PC-9 (cell line): ENCODE measurements at regions not wholly inside any gene's neighbourhood (a gene's known extent, or its start where the extent isn't known, plus 50 kb on each side); places are given as distances from the start of the nearest gene placed in this dataset.

Experiments
- CTCF ChIP-seq: fragments of 200-600 bp; sonication (generic); conservative IDR thresholded peaks from 2 replicates; pipeline ENCODE4 v1.6.1; 2017; ENCODE audit warnings: mixed run types, antibody characterized with exemption, mild to moderate bottlenecking, moderate library complexity
- EZH2 ChIP-seq: fragments of 200-600 bp; sonication (generic); IDR thresholded peaks from 2 replicates; pipeline ENCODE4 v1.8.0; 2017; ENCODE audit warnings: antibody characterized with exemption, low read depth

DNA sequence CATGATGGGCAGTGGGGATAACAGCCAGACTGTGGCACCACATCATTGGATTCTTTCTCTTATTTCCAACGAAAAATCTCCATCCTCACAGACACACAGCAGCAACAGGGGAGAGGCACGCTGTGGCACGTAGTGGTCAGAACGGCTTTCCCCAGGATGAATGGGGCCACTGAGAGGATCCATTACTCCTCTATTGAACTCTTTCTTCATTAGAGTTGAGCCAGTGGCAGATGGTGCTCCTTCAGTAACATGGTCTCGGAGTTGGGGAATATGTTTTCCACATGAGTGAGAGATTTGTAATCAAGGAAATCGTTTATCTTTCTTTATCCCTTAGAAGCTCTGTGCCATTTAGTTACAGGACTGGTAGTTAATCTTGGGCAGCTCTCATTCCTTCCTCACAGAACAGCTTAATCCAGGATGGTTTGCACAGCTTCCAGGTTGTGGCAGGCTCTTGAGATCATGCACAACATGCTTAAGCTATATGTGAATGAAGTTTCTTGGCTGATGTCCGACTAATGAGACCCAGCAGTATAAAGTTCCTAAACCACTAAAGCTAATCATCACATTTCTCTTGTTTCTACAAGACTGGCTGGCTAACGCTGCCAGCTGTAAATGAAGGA is 180.5 kb upstream of the SLC10A2 start:
- TF ChIP-seq CTCF = no peak
- TF ChIP-seq EZH2 = no peak
